IMR-90 (cell line): ENCODE measurements at regions not wholly inside any gene's neighbourhood (a gene's known extent, or its start where the extent isn't known, plus 50 kb on each side); places are given as distances from the start of the nearest gene placed in this dataset.

Experiments
- ATAC-seq: fragments of 200-7000 bp; cut with Tn5 transposase; 2 replicates; pipeline ENCODE4 v1.9.1; 2020; ENCODE audit warnings: low read depth, mild to moderate bottlenecking, moderate library complexity
- BruUV-seq: library from RNA; stranded (reverse); fragments of 400-500 nt; replicated peaks from 2 replicates; lab custom pipeline; 2021; lab: Mats Ljungman, UMichigan
- CTCF ChIA-PET: fragments of 300-600 bp; formaldehyde crosslinking; extraction: SDS; loops from one replicate; lab custom pipeline; 2021; ENCODE audit warnings: antibody characterized with exemption; lab: Yijun Ruan, JAX
- POLR2A ChIA-PET: fragments of 300-600 bp; sonication (Branson Sonifier 250); formaldehyde crosslinking; loops from one replicate; lab custom pipeline; 2022; ENCODE audit warnings: antibody characterized with exemption; ENCODE audit not compliant: unreplicated experiment; lab: Charles Lee
- DNase-seq: peaks from one replicate; pipeline ENCODE4 v3.0.0; 2013
- H2AFZ ChIP-seq: replicated peaks from 2 replicates; pipeline ENCODE3; 2013; ENCODE audit warnings: low read length, mild to moderate bottlenecking; ENCODE audit not compliant: poor library complexity
- H2AK5ac ChIP-seq: 2 replicates; pipeline ENCODE4 v1.6.1; 2013; ENCODE audit warnings: low read depth, low read length, inconsistent platforms
- H2AK9ac ChIP-seq: replicated peaks from 2 replicates; pipeline ENCODE3; 2013; ENCODE audit warnings: mild to moderate bottlenecking, low read depth, low read length, moderate library complexity; ENCODE audit not compliant: poor library complexity
- H2BK120ac ChIP-seq: 2 replicates; pipeline ENCODE4 v1.6.1; 2013; ENCODE audit warnings: low read depth, low read length, inconsistent platforms
- H2BK15ac ChIP-seq: 3 replicates; pipeline ENCODE4 v1.6.1; 2013; ENCODE audit warnings: low read depth, low read length, inconsistent platforms
- H2BK20ac ChIP-seq: 2 replicates; pipeline ENCODE4 v1.6.1; 2013; ENCODE audit warnings: low read depth, mild to moderate bottlenecking, inconsistent platforms, low read length, moderate library complexity
- H2BK5ac ChIP-seq: 2 replicates; pipeline ENCODE4 v1.6.1; 2013; ENCODE audit warnings: mild to moderate bottlenecking, low read depth, low read length, inconsistent platforms; ENCODE audit not compliant: poor library complexity, severe bottlenecking
- H3K14ac ChIP-seq: replicated peaks from 2 replicates; pipeline ENCODE4 v1.6.1; 2013; ENCODE audit warnings: low read depth, low read length, inconsistent platforms
- H3K18ac ChIP-seq: 2 replicates; pipeline ENCODE4 v1.6.1; 2013; ENCODE audit warnings: low read depth, low read length, control low read depth
- H3K23ac ChIP-seq: 2 replicates; pipeline ENCODE4 v1.6.1; 2013; ENCODE audit warnings: low read depth, low read length, inconsistent platforms
- H3K27ac ChIP-seq: 2 replicates; pipeline ENCODE4 v1.5.1; 2013; ENCODE audit warnings: mild to moderate bottlenecking, control low read depth, low read length; ENCODE audit not compliant: insufficient read depth
- H3K27me3 ChIP-seq: 2 replicates; pipeline ENCODE4 v1.6.1; 2013; ENCODE audit warnings: low read length; ENCODE audit not compliant: control insufficient read depth, insufficient read depth
- H3K36me3 ChIP-seq: 2 replicates; pipeline ENCODE4 v1.6.1; 2013; ENCODE audit warnings: low read length, mixed read lengths; ENCODE audit not compliant: control insufficient read depth, insufficient read depth
- H3K4ac ChIP-seq: 2 replicates; pipeline ENCODE4 v1.6.1; 2013; ENCODE audit warnings: low read depth, low read length, inconsistent platforms
- H3K4me1 ChIP-seq: 2 replicates; pipeline ENCODE4 v1.6.1; 2013; ENCODE audit warnings: low read length, mixed read lengths; ENCODE audit not compliant: control insufficient read depth, insufficient read depth
- H3K4me2 ChIP-seq: 2 replicates; pipeline ENCODE4 v1.6.1; 2013; ENCODE audit warnings: low read depth, mild to moderate bottlenecking, control low read depth, low read length, moderate library complexity
- H3K4me3 ChIP-seq: 2 replicates; pipeline ENCODE4 v1.5.1; 2013; ENCODE audit warnings: low read depth, mild to moderate bottlenecking, control low read depth, low read length, moderate library complexity; ENCODE audit not compliant: insufficient read depth
- H3K56ac ChIP-seq: 2 replicates; pipeline ENCODE4 v1.6.1; 2013; ENCODE audit warnings: low read length, inconsistent platforms; ENCODE audit not compliant: insufficient read depth; ENCODE audit errors: extremely low read depth
- H3K79me1 ChIP-seq, 2 experiments: 2 replicates each; pipeline ENCODE4 v1.6.1; 2013; ENCODE audit warnings: low read length in 2 of 2, inconsistent platforms in 1 of 2, low read depth in 1 of 2
- H3K9ac ChIP-seq: 2 replicates; pipeline ENCODE4 v1.6.1; 2013; ENCODE audit warnings: low read depth, low read length, control low read depth
- H3K9me1 ChIP-seq: 2 replicates; pipeline ENCODE4 v1.6.1; 2013; ENCODE audit warnings: low read length, inconsistent platforms; ENCODE audit not compliant: insufficient read depth
- H3K9me3 ChIP-seq: 2 replicates; pipeline ENCODE4 v1.6.1; 2013; ENCODE audit warnings: low read length; ENCODE audit not compliant: control insufficient read depth, insufficient read depth
- H4K20me1 ChIP-seq: 2 replicates; pipeline ENCODE4 v1.6.1; 2013; ENCODE audit warnings: low read length, inconsistent platforms; ENCODE audit not compliant: insufficient read depth
- H4K5ac ChIP-seq: 2 replicates; pipeline ENCODE4 v1.6.1; 2013; ENCODE audit warnings: mild to moderate bottlenecking, low read depth, low read length, control low read depth
- H4K8ac ChIP-seq, 2 experiments: 2 replicates each; pipeline ENCODE4 v1.6.1; 2013; ENCODE audit warnings: low read depth in 2 of 2, low read length in 2 of 2, control low read depth in 1 of 2, inconsistent platforms in 1 of 2
- H4K91ac ChIP-seq: 2 replicates; pipeline ENCODE4 v1.6.1; 2013; ENCODE audit warnings: low read depth, low read length, inconsistent platforms; ENCODE audit not compliant: insufficient read depth
- SMC3 ChIP-seq: fragments of 150-350 bp; IDR thresholded peaks from 2 replicates; pipeline ENCODE4 v1.6.1; 2016; ENCODE audit warnings: low read depth, mild to moderate bottlenecking, antibody characterized with exemption, low read length, moderate library complexity
- WGBS, 2 experiments: methylation state at CpG; one replicate each; pipeline versions ENCODE4 v1.1.5 to v1.1.7; 2013; ENCODE audit warnings: missing lambda C conversion rate in 2 of 2; ENCODE audit not compliant: insufficient read length in 1 of 2; ENCODE audit errors: extremely low coverage in 2 of 2; 5-methylcytosine and 5-hydroxymethylcytosine counted together
- dilution Hi-C: fragments of 300-500 bp; cut with HindIII; formaldehyde crosslinking; loops from one replicate; pipeline ENCODE4 v1.14.3; 2018; ENCODE audit warnings: low sequenced_read_pairs; ENCODE audit not compliant: unreplicated experiment
- in situ Hi-C: fragments of 300-500 bp; cut with MboI; formaldehyde crosslinking; loops from 3 replicates; pipeline ENCODE4 v1.14.3; 2019; ENCODE audit warnings: low sequenced_read_pairs, inconsistent platforms, mixed read lengths
- intact Hi-C: fragments of 100-400 bp; cut with micrococcal nuclease; formaldehyde crosslinking; loops from 2 replicates; pipeline ENCODE4 v1.10.0; 2022
- TF ChIP-seq, protein P1 (sequence below): fragments of 150-350 bp; IDR thresholded peaks from 2 replicates; pipeline ENCODE4 v1.6.1; 2016; ENCODE audit warnings: low read depth, mild to moderate bottlenecking, low read length, moderate library complexity, borderline replicate concordance

DNA sequence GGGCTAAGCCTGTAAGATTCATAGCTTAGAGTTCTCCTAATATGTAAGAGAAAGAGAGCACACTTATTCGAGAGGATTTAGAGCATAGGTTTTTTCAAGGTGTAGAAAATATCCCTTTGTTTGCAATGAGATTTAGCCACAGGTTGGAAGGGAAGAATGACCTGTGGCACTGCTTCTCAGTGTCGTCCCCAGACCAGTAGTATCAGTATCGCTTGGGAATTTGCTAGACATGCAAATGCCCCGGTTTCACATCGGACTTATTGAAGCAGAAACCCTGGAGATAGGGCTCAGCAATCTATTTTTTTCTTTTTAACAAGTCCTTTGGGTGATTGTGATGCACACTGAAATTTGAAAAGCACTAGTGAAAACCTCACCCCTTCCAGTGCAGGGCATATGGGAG is 362.6 kb upstream of the C11orf87 start:
- 43% methylated on average over 1 of the region's 5 CpGs; no CpG with 5 or more reads in 1 of the 2 experiments for whole genome bisulfite sequencing, 2 experiments

More for the DNA sequence above, 362.6 kb upstream of the C11orf87 start:
- Histone ChIP-seq H3K27me3 (no peaks in the 10 kb centered on the region), H2AK9ac (no peak overlapping the region), H4K20me1 (no peaks in the 10 kb centered on the region), H3K4ac (no peak overlapping the region), H3K4me1 (no peaks in the 10 kb centered on the region), H3K36me3 (no peaks in the 10 kb centered on the region), H3K9ac (no peak overlapping the region), H3K79me1 (no peaks in the 10 kb centered on the region), H4K5ac (no peak overlapping the region), H3K9me3 (no peaks in the 10 kb centered on the region), H3K14ac (no peak overlapping the region), H3K9me1 (no peaks in the 10 kb centered on the region), H3K4me2 (no peak overlapping the region), H3K27ac (no peak overlapping the region), H2AFZ (no peak overlapping the region), H2BK15ac (no peak overlapping the region), H4K8ac (no peak overlapping the region), H3K18ac (no peak overlapping the region), H3K4me3 (no peak overlapping the region), H3K56ac (no peak overlapping the region), H2BK5ac (no peak overlapping the region), H2BK20ac (no peak overlapping the region), H2BK120ac (no peak overlapping the region), H3K23ac (no peak overlapping the region), H2AK5ac (no peak overlapping the region), H4K91ac (no peak overlapping the region)
- no TSS peak for BruUV-seq
- ATAC-seq (no peak), DNase-seq (no peak)
- CTCF ChIA-PET = interaction anchor here (1.3 kb wide), 1 partner anchor 11 kb away, joined by 3 read pairs; no protein-coding TSS in a partner anchor
- TF ChIP-seq SMC3 = no peak
- TF ChIP-seq, protein P1, sequence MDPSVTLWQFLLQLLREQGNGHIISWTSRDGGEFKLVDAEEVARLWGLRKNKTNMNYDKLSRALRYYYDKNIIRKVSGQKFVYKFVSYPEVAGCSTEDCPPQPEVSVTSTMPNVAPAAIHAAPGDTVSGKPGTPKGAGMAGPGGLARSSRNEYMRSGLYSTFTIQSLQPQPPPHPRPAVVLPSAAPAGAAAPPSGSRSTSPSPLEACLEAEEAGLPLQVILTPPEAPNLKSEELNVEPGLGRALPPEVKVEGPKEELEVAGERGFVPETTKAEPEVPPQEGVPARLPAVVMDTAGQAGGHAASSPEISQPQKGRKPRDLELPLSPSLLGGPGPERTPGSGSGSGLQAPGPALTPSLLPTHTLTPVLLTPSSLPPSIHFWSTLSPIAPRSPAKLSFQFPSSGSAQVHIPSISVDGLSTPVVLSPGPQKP = no peak
- POLR2A ChIA-PET = no interaction called here
- in situ Hi-C loops = no loop called here
- dilution Hi-C loops = no loop called here
- intact Hi-C loops = no loop called here
